Endothelial cell of umbilical vein (primary cell): ENCODE measurements at regions not wholly inside any gene's neighbourhood (a gene's known extent, or its start where the extent isn't known, plus 50 kb on each side); places are given as distances from the start of the nearest gene placed in this dataset.

Source experiments
- FOS ChIP-seq: IDR thresholded peaks from 2 replicates; pipeline ENCODE4 v1.6.1; 2011; ENCODE audit warnings: mild to moderate bottlenecking, low read length, moderate library complexity, borderline replicate concordance; ENCODE audit not compliant: insufficient read depth
- POLR2AphosphoS5 ChIP-seq: IDR thresholded peaks from 2 replicates; pipeline ENCODE4 v1.6.1; 2012; ENCODE audit warnings: low read depth, mild to moderate bottlenecking, control low read depth, low read length, moderate library complexity; ENCODE audit not compliant: insufficient read depth
- TF ChIP-seq, protein P1 (sequence below), 2 donors: IDR thresholded peaks; 1 replicate in 1 of 2; 2 replicates in 1 of 2; pipeline ENCODE4 v1.5.1; 2011; ENCODE audit warnings: low read length in 2 of 2, mild to moderate bottlenecking in 2 of 2, moderate library complexity in 2 of 2, control low read depth in 1 of 2, inconsistent platforms in 1 of 2, low read depth in 1 of 2; ENCODE audit not compliant: insufficient read depth in 1 of 2; ENCODE audit errors: extremely low read depth in 1 of 2
- TF ChIP-seq, protein P2 (sequence below): IDR thresholded peaks from 2 replicates; pipeline ENCODE4 v1.6.1; 2011; ENCODE audit not compliant: insufficient read depth, insufficient read length

DNA sequence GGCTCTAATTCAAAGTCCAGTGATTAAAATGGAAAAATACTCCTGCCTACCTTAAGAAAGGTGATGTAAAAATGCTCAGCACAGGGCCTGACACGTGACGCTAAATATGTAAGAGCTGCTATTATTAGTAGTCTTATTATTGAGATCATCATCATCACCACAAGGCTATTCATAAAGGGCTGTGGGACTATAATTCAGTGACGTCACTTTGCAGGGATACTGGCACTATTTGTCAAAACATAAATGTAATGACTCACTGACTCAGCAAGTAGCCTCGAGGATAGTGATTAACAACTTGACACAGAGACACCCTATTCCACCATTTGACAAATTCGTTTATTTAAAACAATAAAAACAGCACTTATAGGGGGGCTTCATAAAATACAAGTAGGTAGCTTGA is 258.9 kb downstream of the SPANXN1 start:
- TF ChIP-seq, protein P1, sequence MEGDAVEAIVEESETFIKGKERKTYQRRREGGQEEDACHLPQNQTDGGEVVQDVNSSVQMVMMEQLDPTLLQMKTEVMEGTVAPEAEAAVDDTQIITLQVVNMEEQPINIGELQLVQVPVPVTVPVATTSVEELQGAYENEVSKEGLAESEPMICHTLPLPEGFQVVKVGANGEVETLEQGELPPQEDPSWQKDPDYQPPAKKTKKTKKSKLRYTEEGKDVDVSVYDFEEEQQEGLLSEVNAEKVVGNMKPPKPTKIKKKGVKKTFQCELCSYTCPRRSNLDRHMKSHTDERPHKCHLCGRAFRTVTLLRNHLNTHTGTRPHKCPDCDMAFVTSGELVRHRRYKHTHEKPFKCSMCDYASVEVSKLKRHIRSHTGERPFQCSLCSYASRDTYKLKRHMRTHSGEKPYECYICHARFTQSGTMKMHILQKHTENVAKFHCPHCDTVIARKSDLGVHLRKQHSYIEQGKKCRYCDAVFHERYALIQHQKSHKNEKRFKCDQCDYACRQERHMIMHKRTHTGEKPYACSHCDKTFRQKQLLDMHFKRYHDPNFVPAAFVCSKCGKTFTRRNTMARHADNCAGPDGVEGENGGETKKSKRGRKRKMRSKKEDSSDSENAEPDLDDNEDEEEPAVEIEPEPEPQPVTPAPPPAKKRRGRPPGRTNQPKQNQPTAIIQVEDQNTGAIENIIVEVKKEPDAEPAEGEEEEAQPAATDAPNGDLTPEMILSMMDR (IDR thresholded peaks at IDR 0.05; ENCODE audit: extremely low read depth in 1 of 2, insufficient read depth in 1 of 2, low read depth in 1 of 2, low read length in 2 of 2): no peak
- no peak for TF ChIP-seq POLR2AphosphoS5
- no peak for TF ChIP-seq FOS
- TF ChIP-seq, protein P2, sequence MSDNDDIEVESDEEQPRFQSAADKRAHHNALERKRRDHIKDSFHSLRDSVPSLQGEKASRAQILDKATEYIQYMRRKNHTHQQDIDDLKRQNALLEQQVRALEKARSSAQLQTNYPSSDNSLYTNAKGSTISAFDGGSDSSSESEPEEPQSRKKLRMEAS: no peak
